Spinal cord (tissue), 9 donors: ENCODE measurements at regions not wholly inside any gene's neighbourhood (a gene's known extent, or its start where the extent isn't known, plus 50 kb on each side); places are given as distances from the start of the nearest gene placed in this dataset.
"Not testable (repeated sequence)": the region's sequence is repeated elsewhere in the genome, so short reads cannot be mapped to it uniquely, and the experiment has no call there.

Source experiments
- DNase-seq, 6 donors: peaks; one replicate each; pipeline versions ENCODE4 v3.0.0 to v3.0.0-alpha.2; 2013 to 2015; ENCODE audit warnings: low spot score in 6 of 6, low read depth in 4 of 6
- H3K27ac ChIP-seq: one replicate; pipeline ENCODE4 v1.5.1; 2013; ENCODE audit warnings: low read depth, low read length, control low read depth
- H3K27me3 ChIP-seq: one replicate; pipeline ENCODE4 v1.6.1; 2013; ENCODE audit warnings: low read length; ENCODE audit not compliant: control insufficient read depth, insufficient read depth
- H3K36me3 ChIP-seq: one replicate; pipeline ENCODE4 v1.6.1; 2013; ENCODE audit warnings: low read length; ENCODE audit not compliant: control insufficient read depth, insufficient read depth
- H3K4me1 ChIP-seq: one replicate; pipeline ENCODE4 v1.6.1; 2013; ENCODE audit warnings: low read length; ENCODE audit not compliant: control insufficient read depth, insufficient read depth
- H3K4me3 ChIP-seq: one replicate; pipeline ENCODE4 v1.5.1; 2013; ENCODE audit warnings: low read depth, low read length, control low read depth
- H3K9me3 ChIP-seq: one replicate; pipeline ENCODE4 v1.6.1; 2013; ENCODE audit warnings: low read length; ENCODE audit not compliant: control insufficient read depth, insufficient read depth
- WGBS: methylation state at CpG from one replicate; pipeline ENCODE4 v1.1.5; 2013; ENCODE audit warnings: missing lambda C conversion rate; ENCODE audit not compliant: insufficient coverage; 5-methylcytosine and 5-hydroxymethylcytosine counted together
- donor health status: healthy.

GRCh38 chr12:73699318-73699717 is 838.3 kb upstream of the ATXN7L3B start:
- WGBS: no CpG with 5 or more reads among the region's 1 CpG
- no peaks in the 10 kb centered on the region for H3K4me1 ChIP-seq
- no peak for DNase-seq
- no peak overlapping the region for H3K4me3 ChIP-seq
- H3K27ac ChIP-seq: no peak overlapping the region
- H3K27me3 ChIP-seq: no peaks in the 10 kb centered on the region
- H3K9me3 ChIP-seq: no peaks in the 10 kb centered on the region
- H3K36me3 ChIP-seq: no peaks in the 10 kb centered on the region

- H3K9me3 ChIP-seq: no peaks in the 10 kb centered on the region
- DNase-seq: no peak
- H3K27ac ChIP-seq: no peak overlapping the region
- no CpG with 5 or more reads among the region's 2 CpGs for WGBS
- no peak overlapping the region for H3K4me3 ChIP-seq
- no peaks in the 10 kb centered on the region for H3K36me3 ChIP-seq
- no peaks in the 10 kb centered on the region for H3K4me1 ChIP-seq
- H3K27me3 ChIP-seq: no peaks in the 10 kb centered on the region
Measured at GRCh38 chr12:73714655-73715054, 823.0 kb upstream of the ATXN7L3B start.

GRCh38 chr12:73716143-73716542 is 821.5 kb upstream of the ATXN7L3B start:
- H3K4me1 ChIP-seq, H3K9me3 ChIP-seq, H3K4me3 ChIP-seq, H3K27me3 ChIP-seq, DNase-seq, H3K27ac ChIP-seq, H3K36me3 ChIP-seq: not testable (repeated sequence)
- no CpG with 5 or more reads among the region's 2 CpGs for WGBS

GRCh38 chr12:73719223-73719622 is 818.4 kb upstream of the ATXN7L3B start:
- Histone ChIP-seq H3K9me3 (no peaks in the 10 kb centered on the region), H3K27me3 (no peaks in the 10 kb centered on the region), H3K36me3 (no peaks in the 10 kb centered on the region), H3K4me1 (no peaks in the 10 kb centered on the region), H3K27ac (no peak overlapping the region), H3K4me3 (no peak overlapping the region)
- no CpG with 5 or more reads among the region's 5 CpGs for WGBS
- DNase-seq: no peak

GRCh38 chr12:73726881-73727280 is 810.8 kb upstream of the ATXN7L3B start:
- WGBS: 100% methylated on average over 1 of the region's 6 CpGs
- Histone ChIP-seq H3K4me3 (no peak overlapping the region), H3K27me3 (no peaks in the 10 kb centered on the region), H3K4me1 (no peaks in the 10 kb centered on the region), H3K27ac (no peak overlapping the region), H3K36me3 (no peaks in the 10 kb centered on the region), H3K9me3 (no peaks in the 10 kb centered on the region)
- DNase-seq: no peak

- DNase-seq: no peak
- H3K4me1 ChIP-seq: no peaks in the 10 kb centered on the region
- H3K36me3 ChIP-seq: no peaks in the 10 kb centered on the region
- no peaks in the 10 kb centered on the region for H3K27me3 ChIP-seq
- H3K4me3 ChIP-seq: no peak overlapping the region
- H3K27ac ChIP-seq: no peak overlapping the region
- no peaks in the 10 kb centered on the region for H3K9me3 ChIP-seq
- no CpG with 5 or more reads among the region's 1 CpG for WGBS
Measured at GRCh38 chr12:73731658-73732057, 806.0 kb upstream of the ATXN7L3B start.

GRCh38 chr12:73769337-73769736 is 768.3 kb upstream of the ATXN7L3B start:
- no peak overlapping the region for H3K27ac ChIP-seq
- WGBS: no CpG with 5 or more reads among the region's 6 CpGs
- no peaks in the 10 kb centered on the region for H3K4me1 ChIP-seq
- no peaks in the 10 kb centered on the region for H3K9me3 ChIP-seq
- no peaks in the 10 kb centered on the region for H3K36me3 ChIP-seq
- DNase-seq: no peak
- no peak overlapping the region for H3K4me3 ChIP-seq
- no peaks in the 10 kb centered on the region for H3K27me3 ChIP-seq

GRCh38 chr12:73798523-73798922 is 739.1 kb upstream of the ATXN7L3B start:
- H3K4me3 ChIP-seq: no peak overlapping the region
- no peaks in the 10 kb centered on the region for H3K4me1 ChIP-seq
- H3K36me3 ChIP-seq: no peaks in the 10 kb centered on the region
- H3K27ac ChIP-seq: no peak overlapping the region
- H3K9me3 ChIP-seq: peaks cover 9% of the 10 kb centered on the region
- no peaks in the 10 kb centered on the region for H3K27me3 ChIP-seq
- no peak for DNase-seq

- DNase-seq: no peak
- 67% methylated on average over 2 of the region's 4 CpGs for WGBS
- Histone ChIP-seq H3K4me1 (no peaks in the 10 kb centered on the region), H3K27ac (no peak overlapping the region), H3K27me3 (no peaks in the 10 kb centered on the region), H3K36me3 (no peaks in the 10 kb centered on the region), H3K4me3 (no peak overlapping the region), H3K9me3 (no peaks in the 10 kb centered on the region)
Measured at GRCh38 chr12:73815072-73815645, 722.5 kb upstream of the ATXN7L3B start.

- no peak overlapping the region for H3K27ac ChIP-seq
- no CpG with 5 or more reads among the region's 2 CpGs for WGBS
- H3K4me3 ChIP-seq: no peak overlapping the region
- DNase-seq: no peak
- no peaks in the 10 kb centered on the region for H3K36me3 ChIP-seq
- no peaks in the 10 kb centered on the region for H3K4me1 ChIP-seq
- no peaks in the 10 kb centered on the region for H3K27me3 ChIP-seq
- peaks cover 3% of the 10 kb centered on the region for H3K9me3 ChIP-seq
Measured at GRCh38 chr12:73817161-73817560, 720.5 kb upstream of the ATXN7L3B start.
